ENCODE measurements at regions not wholly inside any gene's neighbourhood (a gene's known extent, or its start where the extent isn't known, plus 50 kb on each side); places are given as distances from the start of the nearest gene placed in this dataset.

DNA sequence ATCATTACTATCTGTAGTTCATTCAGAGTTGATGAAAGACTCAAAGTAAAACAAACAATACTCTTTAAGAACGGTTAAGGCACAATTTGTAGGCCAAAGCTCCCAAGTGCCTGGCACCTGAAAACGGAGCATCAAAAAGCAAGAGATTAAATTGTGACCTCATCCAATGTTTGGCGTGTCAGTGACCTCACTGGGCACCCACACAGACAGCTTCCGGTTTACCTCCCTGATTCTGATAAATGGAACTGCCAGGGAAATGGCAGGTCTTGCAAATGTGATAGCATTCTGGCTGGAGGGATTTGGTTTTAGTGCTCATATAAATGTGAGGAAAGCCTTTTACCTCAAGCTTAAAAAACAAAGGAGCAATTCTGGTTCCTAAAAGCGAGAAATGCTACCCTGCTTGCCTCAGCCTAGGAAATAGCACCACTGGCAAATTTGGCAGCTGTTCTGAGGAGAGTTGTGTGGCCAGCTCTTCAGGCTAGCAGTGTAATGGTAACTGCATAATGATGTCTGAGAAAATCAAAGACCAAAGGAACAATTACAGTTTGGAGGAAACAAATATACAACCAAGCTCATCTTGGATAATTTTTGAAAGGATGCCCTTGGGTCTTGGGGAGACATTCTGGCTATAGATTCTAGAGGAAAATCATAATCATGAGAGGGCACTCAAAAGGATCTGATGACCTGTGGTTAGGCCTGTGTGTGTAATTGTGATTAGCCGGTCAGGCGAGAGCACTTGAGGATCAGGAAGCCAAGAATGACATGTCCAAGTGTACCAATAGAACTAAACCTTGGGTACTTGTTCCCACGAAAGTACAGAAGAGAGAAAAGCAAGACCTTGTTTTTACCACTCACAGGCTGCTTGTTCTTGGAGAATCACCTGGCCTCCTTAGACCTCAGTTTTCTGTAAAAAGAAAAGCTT is 174.3 kb downstream of the TFAP2B start:
- WGBS, 4 donors, result 69 to 74% (median 72%) methylated on average over 8 of the region's 8 CpGs
- no peak overlapping the region for H3K27ac ChIP-seq

DNA sequence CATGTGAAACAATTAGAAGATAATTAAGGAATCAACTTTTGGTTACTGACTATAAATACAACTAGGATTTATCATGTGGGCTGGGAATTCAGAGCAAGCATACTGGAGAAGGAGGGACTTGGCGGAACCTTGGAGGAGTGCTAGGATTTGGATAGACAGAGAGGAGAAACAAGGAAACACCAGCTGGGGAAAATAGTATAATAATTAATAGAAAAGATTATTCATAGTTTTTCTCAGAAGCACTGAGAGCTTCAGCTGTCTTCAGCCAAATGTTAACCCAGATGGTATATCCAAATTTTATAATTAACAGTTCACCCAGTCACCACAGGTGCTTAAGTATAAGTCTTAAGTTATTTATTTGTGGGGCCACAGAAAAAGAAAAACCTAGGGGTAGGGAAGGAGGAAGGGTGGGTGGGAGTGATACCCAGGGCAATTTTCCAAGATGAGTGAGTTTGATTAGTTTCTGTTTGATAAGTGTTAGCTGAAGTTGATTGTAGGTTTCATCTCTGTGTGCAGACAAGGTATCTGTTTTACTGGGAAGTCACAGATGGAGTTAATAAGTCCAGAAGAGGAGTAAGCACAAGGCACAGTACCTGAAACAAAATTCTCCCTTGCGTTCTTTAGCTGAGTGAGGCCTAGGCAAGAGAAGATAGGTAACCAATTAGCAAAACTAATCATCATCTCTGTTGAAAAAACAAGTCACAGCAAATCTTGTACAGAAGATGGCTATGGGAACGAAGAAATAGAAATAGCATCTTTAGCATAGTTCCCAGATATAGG is 175.5 kb downstream of the TFAP2B start:
- no peak overlapping the region for H3K4me3 ChIP-seq
- TF ChIP-seq, protein P1, sequence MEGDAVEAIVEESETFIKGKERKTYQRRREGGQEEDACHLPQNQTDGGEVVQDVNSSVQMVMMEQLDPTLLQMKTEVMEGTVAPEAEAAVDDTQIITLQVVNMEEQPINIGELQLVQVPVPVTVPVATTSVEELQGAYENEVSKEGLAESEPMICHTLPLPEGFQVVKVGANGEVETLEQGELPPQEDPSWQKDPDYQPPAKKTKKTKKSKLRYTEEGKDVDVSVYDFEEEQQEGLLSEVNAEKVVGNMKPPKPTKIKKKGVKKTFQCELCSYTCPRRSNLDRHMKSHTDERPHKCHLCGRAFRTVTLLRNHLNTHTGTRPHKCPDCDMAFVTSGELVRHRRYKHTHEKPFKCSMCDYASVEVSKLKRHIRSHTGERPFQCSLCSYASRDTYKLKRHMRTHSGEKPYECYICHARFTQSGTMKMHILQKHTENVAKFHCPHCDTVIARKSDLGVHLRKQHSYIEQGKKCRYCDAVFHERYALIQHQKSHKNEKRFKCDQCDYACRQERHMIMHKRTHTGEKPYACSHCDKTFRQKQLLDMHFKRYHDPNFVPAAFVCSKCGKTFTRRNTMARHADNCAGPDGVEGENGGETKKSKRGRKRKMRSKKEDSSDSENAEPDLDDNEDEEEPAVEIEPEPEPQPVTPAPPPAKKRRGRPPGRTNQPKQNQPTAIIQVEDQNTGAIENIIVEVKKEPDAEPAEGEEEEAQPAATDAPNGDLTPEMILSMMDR (IDR thresholded peaks at IDR 0.05), result no peak
- TF ChIP-seq POLR2A (IDR thresholded peaks at IDR 0.05), result no peak
- intact Hi-C loops (cut with DNase I), result no loop called here
- H3K36me3 ChIP-seq, result no peaks in the 10 kb centered on the region
- H3K4me1 ChIP-seq, result no peaks in the 10 kb centered on the region
- no peak for ATAC-seq
- H3K9me3 ChIP-seq, result no peaks in the 10 kb centered on the region
- WGBS, 4 donors, result 82 to 87% (median 84%) methylated on average over 3 of the region's 3 CpGs
- H3K27ac ChIP-seq, result no peak overlapping the region
- DNase-seq, result no peak
- H3K27me3 ChIP-seq, result no peaks in the 10 kb centered on the region

More for the DNA sequence above, 174.3 kb downstream of the TFAP2B start:
- no peaks in the 10 kb centered on the region for H3K4me1 ChIP-seq
- no peak for ATAC-seq
- TF ChIP-seq, protein P1 (IDR thresholded peaks at IDR 0.05), result no peak
- TF ChIP-seq POLR2A (IDR thresholded peaks at IDR 0.05), result no peak
- no peaks in the 10 kb centered on the region for H3K27me3 ChIP-seq
- no peaks in the 10 kb centered on the region for H3K36me3 ChIP-seq
- intact Hi-C loops (cut with DNase I), result no loop called here
- H3K9me3 ChIP-seq, result no peaks in the 10 kb centered on the region
- no peak for DNase-seq
- no peak overlapping the region for H3K4me3 ChIP-seq

DNA sequence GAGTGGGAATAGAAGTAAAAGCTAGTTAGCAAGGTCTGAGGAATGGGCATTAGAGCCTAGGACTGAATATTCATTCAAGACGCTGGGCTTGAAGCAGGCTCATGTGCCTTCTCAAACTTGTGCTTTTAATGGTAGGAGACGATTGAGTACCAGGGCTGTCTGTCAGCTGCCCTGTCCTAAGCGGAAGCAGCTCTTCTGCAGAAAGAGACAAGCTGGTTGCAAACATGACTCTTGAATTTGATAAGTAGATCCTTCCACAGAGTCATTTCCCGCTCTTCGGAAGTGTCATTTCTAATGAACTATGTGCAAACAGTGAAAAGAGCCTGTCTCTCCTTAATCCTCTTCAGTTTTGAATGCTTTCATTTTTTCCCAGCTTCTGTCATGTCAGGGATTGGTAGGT is 176.4 kb downstream of the TFAP2B start:
- DNase-seq, result no peak
- no peak for ATAC-seq
- H3K36me3 ChIP-seq, result no peaks in the 10 kb centered on the region
- H3K27ac ChIP-seq, result no peak overlapping the region
- TF ChIP-seq, protein P1 (IDR thresholded peaks at IDR 0.05), result no peak
- TF ChIP-seq POLR2A (IDR thresholded peaks at IDR 0.05), result no peak
- no peaks in the 10 kb centered on the region for H3K27me3 ChIP-seq
- 82 to 87% (median 84%) methylated on average over 5 of the region's 5 CpGs for WGBS, 4 donors
- H3K9me3 ChIP-seq, result no peaks in the 10 kb centered on the region
- intact Hi-C loops (cut with DNase I), result no loop called here
- no peak overlapping the region for H3K4me3 ChIP-seq
- H3K4me1 ChIP-seq, result no peaks in the 10 kb centered on the region

DNA sequence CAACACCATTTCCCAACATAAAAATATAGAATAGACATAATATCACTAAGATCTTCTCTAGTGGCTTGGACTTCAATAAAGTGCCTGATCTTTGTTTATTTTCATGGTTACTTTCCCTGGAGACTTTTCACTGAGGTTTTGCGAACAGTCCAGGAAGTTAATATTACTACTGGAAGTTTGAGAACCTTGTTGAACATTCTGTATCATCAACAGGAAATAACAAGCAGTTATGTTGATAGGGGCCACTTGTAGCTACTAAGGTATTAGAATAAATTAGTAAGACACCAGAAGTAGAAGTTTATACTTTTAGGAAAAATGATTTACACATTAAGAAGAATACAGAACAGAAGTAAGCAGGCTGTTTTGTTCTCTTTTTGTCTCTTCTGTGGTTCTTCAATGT is 180.2 kb downstream of the TFAP2B start:
- Histone ChIP-seq H3K9me3 (no peaks in the 10 kb centered on the region), H3K4me1 (no peaks in the 10 kb centered on the region), H3K27ac (no peak overlapping the region), H3K27me3 (no peaks in the 10 kb centered on the region), H3K36me3 (no peaks in the 10 kb centered on the region), H3K4me3 (no peak overlapping the region)
- intact Hi-C loops (cut with DNase I), result no loop called here
- no peak for TF ChIP-seq POLR2A (IDR thresholded peaks at IDR 0.05)
- ATAC-seq (no peak), DNase-seq (no peak)
- WGBS, 4 donors, result 55 to 62% (median 58%) methylated on average over 1 of the region's 1 CpG

Measured in heart left ventricle (tissue), 16 donors.